ENCODE measurements at regions not wholly inside any gene's neighbourhood (a gene's known extent, or its start where the extent isn't known, plus 50 kb on each side); places are given as distances from the start of the nearest gene placed in this dataset.

- TF ChIP-seq GATAD2B (conservative IDR thresholded peaks at IDR 0.05; ENCODE audit: low read depth) (no peak), SP1 (IDR thresholded peaks at IDR 0.05; ENCODE audit: low read depth, low read length) (no peak), SMAD5 (IDR thresholded peaks at IDR 0.05; ENCODE audit: low read depth) (no peak), HSF1 (IDR thresholded peaks at IDR 0.05; ENCODE audit: low read depth, low read length) (no peak)
Observed at GRCh38 chr9:118302721-118303120, 598.5 kb downstream of the TLR4 start (continued).

- Histone ChIP-seq H3K4me3 (no peak overlapping the region), H3K4me1 (ENCODE audit: control insufficient read depth, insufficient read depth, low read length) (no peaks in the 10 kb centered on the region), H3K27me3 (replicated peaks in 1 of 2; ENCODE audit: control insufficient read depth in 2 of 2, insufficient read depth in 2 of 2, low read length in 1 of 2) (no peaks in the 10 kb centered on the region), H3K9ac (ENCODE audit: control insufficient read depth, insufficient read depth, low read length) (no peak overlapping the region), H3K9me3 (replicated peaks; ENCODE audit: control insufficient read depth, insufficient read depth, low read length) (no peaks in the 10 kb centered on the region), H3K79me2 (ENCODE audit: control insufficient read depth, insufficient read depth, low read length) (no peaks in the 10 kb centered on the region), H3K4me2 (ENCODE audit: control insufficient read depth, insufficient read depth) (no peak overlapping the region), H2AFZ (ENCODE audit: control insufficient read depth, low read depth, low read length) (no peak overlapping the region), H3K36me3 (ENCODE audit: control insufficient read depth in 2 of 2, insufficient read depth in 2 of 2, low read length in 1 of 2) (no peaks in the 10 kb centered on the region), H3K27ac (ENCODE audit: control insufficient read depth, insufficient read depth) (no peak overlapping the region), H4K20me1 (ENCODE audit: control insufficient read depth, insufficient read depth) (no peaks in the 10 kb centered on the region)
- ChIA-PET SMC1A (ENCODE audit: uncharacterized antibody, unreplicated experiment) (interaction anchor here (1.0 kb wide), 1 partner anchor 45 kb away, joined by 3 read pairs; no protein-coding TSS in a partner anchor), POLR2A (no interaction called here), RAD21 (ENCODE audit: unreplicated experiment) (no interaction called here), CTCF (interaction anchor here (1.2 kb wide), 1 partner anchor 23 kb away, joined by 4 read pairs; no protein-coding TSS in a partner anchor)
- in situ Hi-C loops (cut with MboI) (no loop called here), intact Hi-C loops (cut with micrococcal nuclease; ENCODE audit: unreplicated experiment) (no loop called here)
- FAIRE-seq (no peak), ATAC-seq (no peak), DNase-seq (ENCODE audit: low read depth, low spot score) (no peak)
- BruUV-seq (replicated peaks), result no TSS peak
- 0% methylated on average over 2 of the region's 3 CpGs for WGBS (ENCODE audit: insufficient coverage, insufficient replicate concordance, low lambda C conversion rate, missing lambda C conversion rate)
- TF ChIP-seq GATAD2B (conservative IDR thresholded peaks at IDR 0.05; ENCODE audit: low read depth), result no peak
- TF ChIP-seq NR2C2 (IDR thresholded peaks at IDR 0.05; ENCODE audit: borderline replicate concordance, control insufficient read depth, insufficient read length, low read depth), result no peak
- TF ChIP-seq SIN3A (IDR thresholded peaks at IDR 0.05; ENCODE audit: low read depth, low read length), result no peak
- no peak for TF ChIP-seq STAT1 (conservative IDR thresholded peaks at IDR 0.05)
- TF ChIP-seq SP1 (IDR thresholded peaks at IDR 0.05; ENCODE audit: low read depth, low read length), result no peak
- TF ChIP-seq FOXK2 (IDR thresholded peaks at IDR 0.05), result no peak
Observed at GRCh38 chr9:118303216-118303615, 599.0 kb downstream of the TLR4 start.

Data from GM12878 (cell line).